Central memory CD8-positive, alpha-beta T cell (primary cell): ENCODE measurements at regions not wholly inside any gene's neighbourhood (a gene's known extent, or its start where the extent isn't known, plus 50 kb on each side); places are given as distances from the start of the nearest gene placed in this dataset.
A peak's percentile ranks its signal among the peaks of the same experiment; 100 is the strongest.
"Not testable (repeated sequence)": the region's sequence is repeated elsewhere in the genome, so short reads cannot be mapped to it uniquely, and the experiment has no call there.

Experiments
- ATAC-seq: fragments of 150-1000 bp; cut with Tn5 transposase; replicated peaks from 2 replicates; pipeline ENCODE4 v1.10.0; 2022; ENCODE audit warnings: mild to moderate bottlenecking, moderate FRiP score, moderate number of reproducible peaks; ENCODE audit not compliant: poor library complexity, severe bottlenecking; ENCODE audit errors: extremely low read depth
- DNase-seq, 2 donors: peaks; one replicate each; pipeline ENCODE4 v3.0.0; 2021; ENCODE audit warnings: low spot score in 2 of 2
- H3K27ac Mint-ChIP-seq: one replicate; pipeline ENCODE4 v1.8.0; 2022; ENCODE audit warnings: low read depth, mild to moderate bottlenecking, moderate library complexity, mixed read lengths
- H3K27me3 Mint-ChIP-seq: one replicate; pipeline ENCODE4 v1.8.0; 2022; ENCODE audit warnings: mixed read lengths
- H3K36me3 Mint-ChIP-seq: one replicate; pipeline ENCODE4 v1.8.0; 2022; ENCODE audit warnings: mild to moderate bottlenecking, moderate library complexity, mixed read lengths; ENCODE audit not compliant: insufficient read depth
- H3K4me1 Mint-ChIP-seq: one replicate; pipeline ENCODE4 v1.8.0; 2022; ENCODE audit warnings: mixed read lengths
- H3K4me3 Mint-ChIP-seq: one replicate; pipeline ENCODE4 v1.8.0; 2022; ENCODE audit warnings: mild to moderate bottlenecking, moderate library complexity, mixed read lengths
- H3K9me3 Mint-ChIP-seq: one replicate; pipeline ENCODE4 v1.8.0; 2022; ENCODE audit warnings: mixed read lengths

GRCh38 chr5:91493086-91493485, 110.0 kb upstream of the ARRDC3 start:
- Mint-ChIP-seq H3K4me3 (no peak overlapping the region), H3K9me3 (no peaks in the 10 kb centered on the region), H3K27me3 (no peaks in the 10 kb centered on the region), H3K27ac (peak overlapping the region; percentile 41), H3K36me3 (no peaks in the 10 kb centered on the region), H3K4me1 (peaks cover 7% of the 10 kb centered on the region)
- DNase-seq (no peak), ATAC-seq (no peak)

GRCh38 chr5:91491229-91491628, 108.1 kb upstream of the ARRDC3 start:
- no peak for DNase-seq
- H3K36me3 Mint-ChIP-seq = no peaks in the 10 kb centered on the region
- no peak overlapping the region for H3K4me3 Mint-ChIP-seq
- H3K27me3 Mint-ChIP-seq = no peaks in the 10 kb centered on the region
- H3K27ac Mint-ChIP-seq = no peak overlapping the region
- peaks cover 7% of the 10 kb centered on the region for H3K4me1 Mint-ChIP-seq
- no peak for ATAC-seq
- H3K9me3 Mint-ChIP-seq = no peaks in the 10 kb centered on the region

GRCh38 chr5:91490316-91490715, 107.2 kb upstream of the ARRDC3 start:
- no peaks in the 10 kb centered on the region for H3K27me3 Mint-ChIP-seq
- DNase-seq (no peak), ATAC-seq (no peak)
- no peak overlapping the region for H3K4me3 Mint-ChIP-seq
- no peak overlapping the region for H3K27ac Mint-ChIP-seq
- peaks cover 7% of the 10 kb centered on the region for H3K4me1 Mint-ChIP-seq
- no peaks in the 10 kb centered on the region for H3K36me3 Mint-ChIP-seq
- H3K9me3 Mint-ChIP-seq = no peaks in the 10 kb centered on the region

- no peaks in the 10 kb centered on the region for H3K27me3 Mint-ChIP-seq
- H3K4me1 Mint-ChIP-seq = peaks cover under 1% of the 10 kb centered on the region
- H3K4me3 Mint-ChIP-seq = no peak overlapping the region
- no peak overlapping the region for H3K27ac Mint-ChIP-seq
- ATAC-seq (no peak), DNase-seq (no peak)
- H3K9me3 Mint-ChIP-seq = no peaks in the 10 kb centered on the region
- H3K36me3 Mint-ChIP-seq = no peaks in the 10 kb centered on the region
Observed at GRCh38 chr5:91487420-91487819, 104.3 kb upstream of the ARRDC3 start.

GRCh38 chr5:91486638-91487037, 103.5 kb upstream of the ARRDC3 start:
- no peak for ATAC-seq
- H3K9me3 Mint-ChIP-seq = no peaks in the 10 kb centered on the region
- H3K27ac Mint-ChIP-seq = no peak overlapping the region
- H3K4me1 Mint-ChIP-seq = no peaks in the 10 kb centered on the region
- H3K4me3 Mint-ChIP-seq = no peak overlapping the region
- H3K36me3 Mint-ChIP-seq = no peaks in the 10 kb centered on the region
- no peaks in the 10 kb centered on the region for H3K27me3 Mint-ChIP-seq
- no peak for DNase-seq

GRCh38 chr5:91484662-91485061, 101.5 kb upstream of the ARRDC3 start:
- ATAC-seq = no peak
- no peaks in the 10 kb centered on the region for H3K9me3 Mint-ChIP-seq

GRCh38 chr5:91479376-91479775, 96.3 kb upstream of the ARRDC3 start:
- H3K36me3 Mint-ChIP-seq, H3K27me3 Mint-ChIP-seq, H3K4me1 Mint-ChIP-seq, H3K4me3 Mint-ChIP-seq, DNase-seq, H3K9me3 Mint-ChIP-seq: not testable (repeated sequence)
- peak overlapping the region; percentile 54 for H3K27ac Mint-ChIP-seq
- ATAC-seq = peak; percentile 32

More at GRCh38 chr5:91484662-91485061, 101.5 kb upstream of the ARRDC3 start:
- no peak overlapping the region for H3K27ac Mint-ChIP-seq
- no peak for DNase-seq
- H3K27me3 Mint-ChIP-seq = no peaks in the 10 kb centered on the region
- H3K4me1 Mint-ChIP-seq = peaks cover 3% of the 10 kb centered on the region
- no peak overlapping the region for H3K4me3 Mint-ChIP-seq
- H3K36me3 Mint-ChIP-seq = no peaks in the 10 kb centered on the region

GRCh38 chr5:91478096-91478495, 95.0 kb upstream of the ARRDC3 start:
- Mint-ChIP-seq H3K27ac (no peak overlapping the region), H3K36me3 (no peaks in the 10 kb centered on the region), H3K4me1 (peaks cover 8% of the 10 kb centered on the region), H3K27me3 (no peaks in the 10 kb centered on the region), H3K9me3 (no peaks in the 10 kb centered on the region), H3K4me3 (no peak overlapping the region)
- DNase-seq (no peak), ATAC-seq (no peak)

GRCh38 chr5:91477408-91477807, 94.3 kb upstream of the ARRDC3 start:
- ATAC-seq (no peak), DNase-seq (no peak)
- Mint-ChIP-seq H3K4me1 (peaks cover 8% of the 10 kb centered on the region), H3K27me3 (no peaks in the 10 kb centered on the region), H3K4me3 (no peak overlapping the region), H3K9me3 (no peaks in the 10 kb centered on the region), H3K27ac (no peak overlapping the region), H3K36me3 (no peaks in the 10 kb centered on the region)

- no peaks in the 10 kb centered on the region for H3K36me3 Mint-ChIP-seq
- H3K4me3 Mint-ChIP-seq = no peak overlapping the region
- H3K27me3 Mint-ChIP-seq = no peaks in the 10 kb centered on the region
- peaks cover under 1% of the 10 kb centered on the region for H3K4me1 Mint-ChIP-seq
- no peak overlapping the region for H3K27ac Mint-ChIP-seq
- ATAC-seq (no peak), DNase-seq (no peak)
- H3K9me3 Mint-ChIP-seq = no peaks in the 10 kb centered on the region
Observed at GRCh38 chr5:91474201-91474600, 91.1 kb upstream of the ARRDC3 start.

- no peak overlapping the region for H3K27ac Mint-ChIP-seq
Observed at GRCh38 chr5:91472631-91473030, 89.5 kb upstream of the ARRDC3 start.

GRCh38 chr5:91469517-91470165, 86.5 kb upstream of the ARRDC3 start:
- no peaks in the 10 kb centered on the region for H3K9me3 Mint-ChIP-seq
- no peak overlapping the region for H3K27ac Mint-ChIP-seq
- no peak for DNase-seq
- H3K4me3 Mint-ChIP-seq = no peak overlapping the region
- H3K4me1 Mint-ChIP-seq = peaks cover 8% of the 10 kb centered on the region
- ATAC-seq = no peak
- no peaks in the 10 kb centered on the region for H3K36me3 Mint-ChIP-seq
- H3K27me3 Mint-ChIP-seq = no peaks in the 10 kb centered on the region

More at GRCh38 chr5:91472631-91473030, 89.5 kb upstream of the ARRDC3 start:
- ATAC-seq (no peak), DNase-seq (no peak)
- H3K9me3 Mint-ChIP-seq = no peaks in the 10 kb centered on the region
- H3K4me3 Mint-ChIP-seq = no peak overlapping the region
- H3K36me3 Mint-ChIP-seq = no peaks in the 10 kb centered on the region
- no peaks in the 10 kb centered on the region for H3K27me3 Mint-ChIP-seq
- H3K4me1 Mint-ChIP-seq = peaks cover 8% of the 10 kb centered on the region

GRCh38 chr5:91468651-91469422, 85.7 kb upstream of the ARRDC3 start:
- Mint-ChIP-seq H3K9me3 (no peaks in the 10 kb centered on the region), H3K36me3 (no peaks in the 10 kb centered on the region), H3K4me1 (peaks cover 8% of the 10 kb centered on the region), H3K4me3 (no peak overlapping the region), H3K27me3 (no peaks in the 10 kb centered on the region), H3K27ac (no peak overlapping the region)
- ATAC-seq (no peak), DNase-seq (no peak)
